IMR-90 (cell line): ENCODE measurements at regions not wholly inside any gene's neighbourhood (a gene's known extent, or its start where the extent isn't known, plus 50 kb on each side); places are given as distances from the start of the nearest gene placed in this dataset.

Experiments used
- ATAC-seq: fragments of 200-7000 bp; cut with Tn5 transposase; 2 replicates; pipeline ENCODE4 v1.9.1; 2020; ENCODE audit warnings: low read depth, mild to moderate bottlenecking, moderate library complexity
- BruUV-seq: library from RNA; stranded (reverse); fragments of 400-500 nt; replicated peaks from 2 replicates; lab custom pipeline; 2021; lab: Mats Ljungman, UMichigan
- CTCF ChIA-PET: fragments of 300-600 bp; formaldehyde crosslinking; extraction: SDS; loops from one replicate; lab custom pipeline; 2021; ENCODE audit warnings: antibody characterized with exemption; lab: Yijun Ruan, JAX
- POLR2A ChIA-PET: fragments of 300-600 bp; sonication (Branson Sonifier 250); formaldehyde crosslinking; loops from one replicate; lab custom pipeline; 2022; ENCODE audit warnings: antibody characterized with exemption; ENCODE audit not compliant: unreplicated experiment; lab: Charles Lee
- DNase-seq: peaks from one replicate; pipeline ENCODE4 v3.0.0; 2013
- H2AFZ ChIP-seq: replicated peaks from 2 replicates; pipeline ENCODE3; 2013; ENCODE audit warnings: low read length, mild to moderate bottlenecking; ENCODE audit not compliant: poor library complexity
- H2AK5ac ChIP-seq: 2 replicates; pipeline ENCODE4 v1.6.1; 2013; ENCODE audit warnings: low read depth, low read length, inconsistent platforms
- H2AK9ac ChIP-seq: replicated peaks from 2 replicates; pipeline ENCODE3; 2013; ENCODE audit warnings: mild to moderate bottlenecking, low read depth, low read length, moderate library complexity; ENCODE audit not compliant: poor library complexity
- H2BK120ac ChIP-seq: 2 replicates; pipeline ENCODE4 v1.6.1; 2013; ENCODE audit warnings: low read depth, low read length, inconsistent platforms
- H2BK15ac ChIP-seq: 3 replicates; pipeline ENCODE4 v1.6.1; 2013; ENCODE audit warnings: low read depth, low read length, inconsistent platforms
- H2BK20ac ChIP-seq: 2 replicates; pipeline ENCODE4 v1.6.1; 2013; ENCODE audit warnings: low read depth, mild to moderate bottlenecking, inconsistent platforms, low read length, moderate library complexity
- H2BK5ac ChIP-seq: 2 replicates; pipeline ENCODE4 v1.6.1; 2013; ENCODE audit warnings: mild to moderate bottlenecking, low read depth, low read length, inconsistent platforms; ENCODE audit not compliant: poor library complexity, severe bottlenecking
- H3K14ac ChIP-seq: replicated peaks from 2 replicates; pipeline ENCODE4 v1.6.1; 2013; ENCODE audit warnings: low read depth, low read length, inconsistent platforms
- H3K18ac ChIP-seq: 2 replicates; pipeline ENCODE4 v1.6.1; 2013; ENCODE audit warnings: low read depth, low read length, control low read depth
- H3K23ac ChIP-seq: 2 replicates; pipeline ENCODE4 v1.6.1; 2013; ENCODE audit warnings: low read depth, low read length, inconsistent platforms
- H3K27ac ChIP-seq: 2 replicates; pipeline ENCODE4 v1.5.1; 2013; ENCODE audit warnings: mild to moderate bottlenecking, control low read depth, low read length; ENCODE audit not compliant: insufficient read depth
- H3K27me3 ChIP-seq: 2 replicates; pipeline ENCODE4 v1.6.1; 2013; ENCODE audit warnings: low read length; ENCODE audit not compliant: control insufficient read depth, insufficient read depth
- H3K36me3 ChIP-seq: 2 replicates; pipeline ENCODE4 v1.6.1; 2013; ENCODE audit warnings: low read length, mixed read lengths; ENCODE audit not compliant: control insufficient read depth, insufficient read depth
- H3K4ac ChIP-seq: 2 replicates; pipeline ENCODE4 v1.6.1; 2013; ENCODE audit warnings: low read depth, low read length, inconsistent platforms
- H3K4me1 ChIP-seq: 2 replicates; pipeline ENCODE4 v1.6.1; 2013; ENCODE audit warnings: low read length, mixed read lengths; ENCODE audit not compliant: control insufficient read depth, insufficient read depth
- H3K4me2 ChIP-seq: 2 replicates; pipeline ENCODE4 v1.6.1; 2013; ENCODE audit warnings: low read depth, mild to moderate bottlenecking, control low read depth, low read length, moderate library complexity
- H3K4me3 ChIP-seq: 2 replicates; pipeline ENCODE4 v1.5.1; 2013; ENCODE audit warnings: low read depth, mild to moderate bottlenecking, control low read depth, low read length, moderate library complexity; ENCODE audit not compliant: insufficient read depth
- H3K56ac ChIP-seq: 2 replicates; pipeline ENCODE4 v1.6.1; 2013; ENCODE audit warnings: low read length, inconsistent platforms; ENCODE audit not compliant: insufficient read depth; ENCODE audit errors: extremely low read depth
- H3K79me1 ChIP-seq, 2 experiments: 2 replicates each; pipeline ENCODE4 v1.6.1; 2013; ENCODE audit warnings: low read length in 2 of 2, inconsistent platforms in 1 of 2, low read depth in 1 of 2
- H3K9ac ChIP-seq: 2 replicates; pipeline ENCODE4 v1.6.1; 2013; ENCODE audit warnings: low read depth, low read length, control low read depth
- H3K9me1 ChIP-seq: 2 replicates; pipeline ENCODE4 v1.6.1; 2013; ENCODE audit warnings: low read length, inconsistent platforms; ENCODE audit not compliant: insufficient read depth
- H3K9me3 ChIP-seq: 2 replicates; pipeline ENCODE4 v1.6.1; 2013; ENCODE audit warnings: low read length; ENCODE audit not compliant: control insufficient read depth, insufficient read depth
- H4K20me1 ChIP-seq: 2 replicates; pipeline ENCODE4 v1.6.1; 2013; ENCODE audit warnings: low read length, inconsistent platforms; ENCODE audit not compliant: insufficient read depth
- H4K5ac ChIP-seq: 2 replicates; pipeline ENCODE4 v1.6.1; 2013; ENCODE audit warnings: mild to moderate bottlenecking, low read depth, low read length, control low read depth
- H4K8ac ChIP-seq, 2 experiments: 2 replicates each; pipeline ENCODE4 v1.6.1; 2013; ENCODE audit warnings: low read depth in 2 of 2, low read length in 2 of 2, control low read depth in 1 of 2, inconsistent platforms in 1 of 2
- H4K91ac ChIP-seq: 2 replicates; pipeline ENCODE4 v1.6.1; 2013; ENCODE audit warnings: low read depth, low read length, inconsistent platforms; ENCODE audit not compliant: insufficient read depth
- BHLHE40 ChIP-seq: fragments of 150-350 bp; IDR thresholded peaks from 2 replicates; pipeline ENCODE4 v1.6.1; 2016; ENCODE audit warnings: mild to moderate bottlenecking, low read depth, low read length
- CEBPB ChIP-seq: IDR thresholded peaks from 2 replicates; pipeline ENCODE4 v1.6.1; 2012; ENCODE audit warnings: low read depth, low read length, improper control_type of control experiment
- CHD1 ChIP-seq: IDR thresholded peaks from 2 replicates; pipeline ENCODE4 v1.6.1; 2012; ENCODE audit warnings: low read depth, low read length, improper control_type of control experiment
- ELK1 ChIP-seq: fragments of 150-350 bp; IDR thresholded peaks from 2 replicates; pipeline ENCODE4 v1.6.1; 2016; ENCODE audit warnings: low read depth, mild to moderate bottlenecking, low read length, moderate library complexity, borderline replicate concordance
- FOS ChIP-seq: fragments of 150-350 bp; IDR thresholded peaks from 2 replicates; pipeline ENCODE4 v1.6.1; 2016; ENCODE audit warnings: low read depth, low read length
- MAFK ChIP-seq: IDR thresholded peaks from 2 replicates; pipeline ENCODE4 v1.6.1; 2012; ENCODE audit warnings: low read depth, low read length, improper control_type of control experiment
- MXI1 ChIP-seq: IDR thresholded peaks from 2 replicates; pipeline ENCODE4 v1.6.1; 2012; ENCODE audit warnings: low read depth, mild to moderate bottlenecking, low read length, moderate library complexity, borderline replicate concordance
- NFE2L2 ChIP-seq: fragments of 150-350 bp; IDR thresholded peaks from 2 replicates; pipeline ENCODE4 v1.6.1; 2016; ENCODE audit warnings: low read depth, mild to moderate bottlenecking, low read length
- POLR2A ChIP-seq: IDR thresholded peaks from 2 replicates; pipeline ENCODE4 v1.6.1; 2012; ENCODE audit warnings: mild to moderate bottlenecking, low read depth, low read length
- RCOR1 ChIP-seq: IDR thresholded peaks from 2 replicates; pipeline ENCODE4 v1.6.1; 2012; ENCODE audit warnings: mild to moderate bottlenecking, low read length, improper control_type of control experiment; ENCODE audit not compliant: insufficient replicate concordance
- WGBS, 2 experiments: methylation state at CpG; one replicate each; pipeline versions ENCODE4 v1.1.5 to v1.1.7; 2013; ENCODE audit warnings: missing lambda C conversion rate in 2 of 2; ENCODE audit not compliant: insufficient read length in 1 of 2; ENCODE audit errors: extremely low coverage in 2 of 2; 5-methylcytosine and 5-hydroxymethylcytosine counted together
- dilution Hi-C: fragments of 300-500 bp; cut with HindIII; formaldehyde crosslinking; loops from one replicate; pipeline ENCODE4 v1.14.3; 2018; ENCODE audit warnings: low sequenced_read_pairs; ENCODE audit not compliant: unreplicated experiment
- in situ Hi-C: fragments of 300-500 bp; cut with MboI; formaldehyde crosslinking; loops from 3 replicates; pipeline ENCODE4 v1.14.3; 2019; ENCODE audit warnings: low sequenced_read_pairs, inconsistent platforms, mixed read lengths
- intact Hi-C: fragments of 100-400 bp; cut with micrococcal nuclease; formaldehyde crosslinking; loops from 2 replicates; pipeline ENCODE4 v1.10.0; 2022

DNA sequence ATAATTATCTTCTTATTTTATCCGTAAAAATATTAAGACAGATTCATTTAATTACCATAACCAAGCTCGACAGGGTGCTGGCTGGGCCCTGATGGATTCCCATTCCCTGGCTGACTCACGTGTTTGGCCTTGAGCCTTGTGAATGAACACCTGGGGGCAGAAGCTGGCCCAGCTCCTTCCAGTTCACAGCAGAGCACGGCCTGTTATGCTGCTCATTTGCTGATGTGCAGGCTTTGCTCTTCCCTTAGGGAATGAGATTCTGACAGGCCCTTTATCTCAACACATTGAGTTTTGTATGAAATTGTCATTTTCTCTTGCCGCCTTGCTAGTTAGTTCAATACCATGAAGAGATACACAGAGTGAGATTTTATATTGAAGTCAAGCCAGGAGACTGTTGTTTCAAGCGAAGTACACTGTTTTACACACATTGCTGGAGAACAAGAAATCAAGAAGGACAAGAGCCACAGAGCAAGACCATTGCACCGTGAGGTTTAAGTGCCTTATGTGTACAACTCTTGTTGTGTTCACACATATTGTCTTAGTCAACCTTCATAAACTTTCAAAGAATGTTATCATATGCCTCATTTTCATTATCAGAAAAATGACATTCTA, 1583.3 kb downstream of the STIM2 start:
- Histone ChIP-seq H3K4me1 (no peaks in the 10 kb centered on the region; the same call in 1 of the 2 replicates), H4K8ac (no peak overlapping the region), H3K9ac (no peak overlapping the region), H3K4ac (no peak overlapping the region), H2AK9ac (no peak overlapping the region), H2BK20ac (no peak overlapping the region), H3K23ac (no peak overlapping the region), H3K27me3 (no peaks in the 10 kb centered on the region), H3K9me3 (no peaks in the 10 kb centered on the region), H4K20me1 (no peaks in the 10 kb centered on the region), H3K4me2 (no peak overlapping the region), H2AK5ac (no peak overlapping the region), H3K14ac (no peak overlapping the region), H3K56ac (no peak overlapping the region), H3K9me1 (no peaks in the 10 kb centered on the region), H2BK15ac (no peak overlapping the region), H3K4me3 (no peak overlapping the region), H3K79me1 (no peaks in the 10 kb centered on the region), H4K91ac (no peak overlapping the region), H4K5ac (no peak overlapping the region), H2BK5ac (no peak overlapping the region), H3K36me3 (no peaks in the 10 kb centered on the region), H3K27ac (no peak overlapping the region), H2BK120ac (no peak overlapping the region), H2AFZ (no peak overlapping the region), H3K18ac (no peak overlapping the region)
- intact Hi-C loops (no loop called here), dilution Hi-C loops (no loop called here), in situ Hi-C loops (no loop called here)
- ChIA-PET POLR2A (no interaction called here), CTCF (interaction anchor here (1.3 kb wide), 1 partner anchor 9 kb away, joined by 4 read pairs; no protein-coding TSS in a partner anchor)
- DNase-seq (peak; percentile 15), ATAC-seq (no peak)
- TF ChIP-seq ELK1 (no peak), POLR2A (no peak), RCOR1 (no peak), NFE2L2 (no peak), FOS (no peak), CHD1 (no peak), MXI1 (no peak), BHLHE40 (no peak), MAFK (no peak), CEBPB (no peak)
- BruUV-seq = no TSS peak
- WGBS, 2 experiments = 75% methylated on average over 2 of the region's 7 CpGs; no CpG with 5 or more reads in 1 of the 2 experiments
